ENCODE measurements at regions not wholly inside any gene's neighbourhood (a gene's known extent, or its start where the extent isn't known, plus 50 kb on each side); places are given as distances from the start of the nearest gene placed in this dataset.

GRCh38 chr20:55342822-55343221 lies 662.5 kb downstream of the CBLN4 start:
- Histone ChIP-seq H3K27ac (ENCODE audit: insufficient read depth, low read length) (no peak overlapping the region), H3K4me1 (ENCODE audit: control insufficient read depth, extremely low read depth, insufficient read depth, low read length) (no peaks in the 10 kb centered on the region), H3K4me2 (ENCODE audit: extremely low read depth, insufficient read depth, low read length) (no peak overlapping the region), H3K36me3 (ENCODE audit: control insufficient read depth, insufficient read depth, low read length) (no peaks in the 10 kb centered on the region), H3K9me3 (ENCODE audit: control insufficient read depth, insufficient read depth, low read depth, low read length) (no peaks in the 10 kb centered on the region), H2AFZ (ENCODE audit: low read length) (no peak overlapping the region), H3K79me2 (ENCODE audit: control insufficient read depth, insufficient read depth, low read length) (no peaks in the 10 kb centered on the region), H3K4me3 (replicated peaks in 1 of 4; ENCODE audit: control extremely low read depth in 1 of 4, insufficient read depth in 1 of 4, low read depth in 3 of 4, low read length in 4 of 4) (no peak overlapping the region), H4K20me1 (ENCODE audit: control insufficient read depth, extremely low read depth, insufficient read depth, low read length) (no peaks in the 10 kb centered on the region), H3K9ac (ENCODE audit: insufficient read depth, low read length) (no peak overlapping the region), H3K27me3 (ENCODE audit: control insufficient read depth, insufficient read depth, low read length) (no peaks in the 10 kb centered on the region)
- TF ChIP-seq EZH2 (IDR thresholded peaks at IDR 0.05; ENCODE audit: low read length, missing control alignments): no peak
- TF ChIP-seq CTCF (conservative IDR thresholded peaks at IDR 0.05 in 1 of 2, IDR thresholded peaks at IDR 0.05 in 1 of 2; ENCODE audit: low read depth in 1 of 2, low read length in 2 of 2): no peak
- DNase-seq (ENCODE audit: low read depth in 2 of 2): no peak

GRCh38 chr20:55333798-55334197 lies 671.5 kb downstream of the CBLN4 start:
- Histone ChIP-seq H3K9me3 (ENCODE audit: control insufficient read depth, insufficient read depth, low read depth, low read length) (no peaks in the 10 kb centered on the region), H3K4me2 (ENCODE audit: extremely low read depth, insufficient read depth, low read length) (no peak overlapping the region), H3K4me3 (replicated peaks in 1 of 4; ENCODE audit: control extremely low read depth in 1 of 4, insufficient read depth in 1 of 4, low read depth in 3 of 4, low read length in 4 of 4) (no peak overlapping the region), H3K79me2 (ENCODE audit: control insufficient read depth, insufficient read depth, low read length) (no peaks in the 10 kb centered on the region), H2AFZ (ENCODE audit: low read length) (no peak overlapping the region), H3K27ac (ENCODE audit: insufficient read depth, low read length) (no peak overlapping the region), H3K27me3 (ENCODE audit: control insufficient read depth, insufficient read depth, low read length) (no peaks in the 10 kb centered on the region), H4K20me1 (ENCODE audit: control insufficient read depth, extremely low read depth, insufficient read depth, low read length) (no peaks in the 10 kb centered on the region), H3K9ac (ENCODE audit: insufficient read depth, low read length) (no peak overlapping the region), H3K36me3 (ENCODE audit: control insufficient read depth, insufficient read depth, low read length) (no peaks in the 10 kb centered on the region), H3K4me1 (ENCODE audit: control insufficient read depth, extremely low read depth, insufficient read depth, low read length) (no peaks in the 10 kb centered on the region)
- TF ChIP-seq CTCF (conservative IDR thresholded peaks at IDR 0.05 in 1 of 2, IDR thresholded peaks at IDR 0.05 in 1 of 2; ENCODE audit: low read depth in 1 of 2, low read length in 2 of 2) (no peak), EZH2 (IDR thresholded peaks at IDR 0.05; ENCODE audit: low read length, missing control alignments) (no peak)
- DNase-seq (ENCODE audit: low read depth in 2 of 2): no peak

GRCh38 chr20:55329108-55329507 lies 676.2 kb downstream of the CBLN4 start:
- H3K4me1 ChIP-seq (ENCODE audit: control insufficient read depth, extremely low read depth, insufficient read depth, low read length): no peaks in the 10 kb centered on the region
- H3K4me2 ChIP-seq (ENCODE audit: extremely low read depth, insufficient read depth, low read length): no peak overlapping the region
- no peaks in the 10 kb centered on the region for H3K36me3 ChIP-seq (ENCODE audit: control insufficient read depth, insufficient read depth, low read length)
- TF ChIP-seq CTCF (conservative IDR thresholded peaks at IDR 0.05 in 1 of 2, IDR thresholded peaks at IDR 0.05 in 1 of 2; ENCODE audit: low read depth in 1 of 2, low read length in 2 of 2) (no peak), EZH2 (IDR thresholded peaks at IDR 0.05; ENCODE audit: low read length, missing control alignments) (no peak)
- H3K79me2 ChIP-seq (ENCODE audit: control insufficient read depth, insufficient read depth, low read length): no peaks in the 10 kb centered on the region
- no peak overlapping the region for H3K9ac ChIP-seq (ENCODE audit: insufficient read depth, low read length)
- H3K27ac ChIP-seq (ENCODE audit: insufficient read depth, low read length): no peak overlapping the region
- no peak overlapping the region for H3K4me3 ChIP-seq (replicated peaks in 1 of 4; ENCODE audit: control extremely low read depth in 1 of 4, insufficient read depth in 1 of 4, low read depth in 3 of 4, low read length in 4 of 4)
- no peaks in the 10 kb centered on the region for H4K20me1 ChIP-seq (ENCODE audit: control insufficient read depth, extremely low read depth, insufficient read depth, low read length)
- no peaks in the 10 kb centered on the region for H3K9me3 ChIP-seq (ENCODE audit: control insufficient read depth, insufficient read depth, low read depth, low read length)
- no peak for DNase-seq (ENCODE audit: low read depth in 2 of 2)
- H3K27me3 ChIP-seq (ENCODE audit: control insufficient read depth, insufficient read depth, low read length): no peaks in the 10 kb centered on the region
- no peak overlapping the region for H2AFZ ChIP-seq (ENCODE audit: low read length)

Measured in fibroblast of lung (primary cell).